T-cell (primary cell): ENCODE measurements at regions not wholly inside any gene's neighbourhood (a gene's known extent, or its start where the extent isn't known, plus 50 kb on each side); places are given as distances from the start of the nearest gene placed in this dataset.

Experiments used
- ATAC-seq, 4 experiments: fragments of 200-7000 bp in 3 of 4; fragments of 150-1000 bp in 1 of 4; cut with Tn5 transposase; replicated peaks in 1 of 4; 1 replicate in 3 of 4; 2 replicates in 1 of 4; pipeline ENCODE4 v1.10.0; 2021; ENCODE audit warnings: moderate library complexity in 3 of 4, mild to moderate bottlenecking in 2 of 4, moderate number of reproducible peaks in 1 of 4
- CTCF ChIA-PET, 2 donors: fragments of 300-600 bp; sonication (Branson Sonifier 250); formaldehyde crosslinking; loops; one replicate each; lab custom pipeline; 2022; ENCODE audit warnings: antibody characterized with exemption in 2 of 2; lab: Charles Lee
- POLR2A ChIA-PET, 2 donors: fragments of 300-600 bp; sonication (Branson Sonifier 250); formaldehyde crosslinking; loops; one replicate each; lab custom pipeline; 2022; ENCODE audit warnings: antibody characterized with exemption in 2 of 2; lab: Charles Lee
- DNase-seq, 35 experiments: peaks; one replicate each; pipeline versions ENCODE4 v3.0.0 to v3.0.0-alpha.2; 2013 to 2023
- H3K27ac ChIP-seq: one replicate; pipeline ENCODE4 v1.5.1; 2013; ENCODE audit warnings: low read length
- H3K27me3 ChIP-seq, 2 experiments: replicated peaks in 1 of 2; 1 replicate in 1 of 2; 2 replicates in 1 of 2; pipeline versions ENCODE4 v1.6.1 to v1.7.0; 2013; ENCODE audit warnings: low read length in 1 of 2, mixed read lengths in 1 of 2; ENCODE audit not compliant: control insufficient read depth in 2 of 2, insufficient read depth in 2 of 2; ENCODE audit errors: extremely low read depth in 1 of 2
- H3K36me3 ChIP-seq, 2 donors: 1 replicate in 1 of 2; 2 replicates in 1 of 2; pipeline versions ENCODE4 v1.6.1 to v1.7.0; 2013; ENCODE audit warnings: low read length in 1 of 2; ENCODE audit not compliant: control insufficient read depth in 2 of 2, insufficient read depth in 1 of 2; ENCODE audit errors: extremely low read depth in 1 of 2
- H3K4me1 ChIP-seq, 2 experiments: 1 replicate in 1 of 2; 2 replicates in 1 of 2; pipeline versions ENCODE4 v1.6.1 to v1.7.0; 2013; ENCODE audit warnings: low read length in 2 of 2, mixed read lengths in 1 of 2; ENCODE audit not compliant: insufficient read depth in 2 of 2, control insufficient read depth in 1 of 2; ENCODE audit errors: extremely low read depth in 1 of 2
- H3K4me3 ChIP-seq, 2 donors: 1 replicate in 1 of 2; 2 replicates in 1 of 2; pipeline versions ENCODE4 v1.5.1 to v1.7.0; 2013; ENCODE audit warnings: mild to moderate bottlenecking in 2 of 2, low read length in 1 of 2, moderate library complexity in 1 of 2; ENCODE audit not compliant: control insufficient read depth in 1 of 2; ENCODE audit errors: extremely low read depth in 1 of 2
- H3K9me3 ChIP-seq: 2 replicates; pipeline ENCODE4 v1.7.0; 2013
- H3K27ac Mint-ChIP-seq, 2 donors: one replicate each; pipeline ENCODE4 v1.8.0; 2020 to 2021; ENCODE audit warnings: mild to moderate bottlenecking in 2 of 2, mixed read lengths in 2 of 2
- H3K27me3 Mint-ChIP-seq, 2 donors: one replicate each; pipeline ENCODE4 v1.8.0; 2021 to 2022; ENCODE audit warnings: mixed read lengths in 2 of 2
- H3K36me3 Mint-ChIP-seq: one replicate; pipeline ENCODE4 v1.8.0; 2021; ENCODE audit warnings: mixed read lengths
- H3K4me1 Mint-ChIP-seq, 3 donors: one replicate each; pipeline ENCODE4 v1.8.0; 2020 to 2022; ENCODE audit warnings: mixed read lengths in 3 of 3, mild to moderate bottlenecking in 1 of 3
- H3K4me3 Mint-ChIP-seq, 3 donors: one replicate each; pipeline ENCODE4 v1.8.0; 2020 to 2022; ENCODE audit warnings: mild to moderate bottlenecking in 3 of 3, mixed read lengths in 3 of 3, moderate library complexity in 3 of 3
- H3K9me3 Mint-ChIP-seq, 3 donors: one replicate each; pipeline ENCODE4 v1.8.0; 2020 to 2022; ENCODE audit warnings: mixed read lengths in 3 of 3
- WGBS: methylation state at CpG from one replicate; pipeline ENCODE4 v1.1.5; 2013; ENCODE audit warnings: missing lambda C conversion rate; ENCODE audit not compliant: insufficient coverage; 5-methylcytosine and 5-hydroxymethylcytosine counted together

DNA sequence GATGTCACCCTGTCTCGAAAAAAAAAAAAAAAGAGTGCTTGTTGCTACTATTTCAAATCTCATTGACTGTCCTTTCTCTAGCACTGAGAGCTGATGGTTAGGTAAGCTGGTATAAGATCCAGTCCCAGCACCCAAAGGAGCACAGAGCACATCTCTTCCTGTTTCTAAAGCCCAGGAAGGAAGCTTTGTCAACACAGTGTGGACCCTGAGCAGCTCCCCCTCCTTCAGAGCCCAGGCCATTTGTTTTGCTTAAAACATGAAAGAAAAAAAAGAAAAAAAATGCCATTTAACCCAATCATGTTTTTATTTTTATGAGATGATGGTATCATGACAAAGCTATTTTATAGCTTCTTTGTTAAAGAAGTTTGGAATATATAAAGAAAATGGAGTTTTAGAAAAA, 184.1 kb upstream of the DUSP10 start:
- no peak overlapping the region for H3K27ac Mint-ChIP-seq
- no peaks in the 10 kb centered on the region for H3K4me1 ChIP-seq
- no peak overlapping the region for H3K27ac ChIP-seq
- no peak overlapping the region for H3K4me3 ChIP-seq
- ChIA-PET POLR2A (interaction anchor here in 1 of 2 donors (0.6 kb wide), 1 partner anchor 58 kb away, joined by 5 read pairs; no protein-coding TSS in a partner anchor), CTCF (interaction anchor here in 1 of 2 donors (1.1 kb wide), 1 partner anchor 184 kb away, joined by 5 read pairs; no protein-coding TSS in a partner anchor)
- no peak for DNase-seq
- peaks cover 0 to 10% of the 10 kb centered on the region in 2 experiments for H3K27me3 ChIP-seq
- no peaks in the 10 kb centered on the region for H3K36me3 ChIP-seq
- no peaks in the 10 kb centered on the region for H3K4me1 Mint-ChIP-seq
- H3K27me3 Mint-ChIP-seq, result peaks cover 3 to 4% of the 10 kb centered on the region in 2 donors
- WGBS, result no CpG with 5 or more reads among the region's 1 CpG
- no peaks in the 10 kb centered on the region for H3K36me3 Mint-ChIP-seq
- peaks cover 0 to 9% (median 3%) of the 10 kb centered on the region in 3 donors for H3K9me3 Mint-ChIP-seq
- ATAC-seq, result no peak
- H3K4me3 Mint-ChIP-seq, result no peak overlapping the region
- no peaks in the 10 kb centered on the region for H3K9me3 ChIP-seq

DNA sequence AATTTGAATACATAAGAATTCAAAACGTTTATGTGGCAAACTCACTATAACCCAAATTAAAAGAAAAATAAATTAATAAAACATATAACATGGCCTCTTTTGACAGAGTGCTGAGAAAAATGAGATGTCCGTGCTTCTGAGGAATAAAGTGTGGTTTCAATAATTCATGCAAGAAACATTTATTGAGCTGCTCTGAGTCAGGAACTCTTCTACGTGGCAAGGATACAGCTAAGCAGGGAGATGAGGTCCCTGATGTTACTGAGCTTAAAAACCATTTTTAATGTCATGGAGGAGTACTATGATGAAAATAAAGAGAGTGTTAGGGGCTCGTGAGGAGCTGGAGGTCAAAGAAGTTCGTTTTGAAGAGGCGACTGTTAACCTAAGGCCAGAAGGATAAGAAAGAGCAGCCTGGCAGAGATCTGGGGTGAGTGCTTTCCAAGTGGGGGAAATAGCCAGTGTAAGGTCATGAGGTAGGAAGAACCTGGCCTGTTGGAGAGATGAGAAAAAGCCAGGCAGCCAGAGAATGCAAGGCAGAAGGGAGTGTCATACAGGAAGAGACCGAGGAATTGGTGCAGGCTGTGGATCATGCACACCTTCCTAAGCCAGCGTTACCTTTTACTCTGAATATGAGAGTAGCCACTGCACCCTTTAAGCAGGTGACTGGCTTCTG, 182.2 kb upstream of the DUSP10 start:
- no peak overlapping the region for H3K27ac ChIP-seq
- no peaks in the 10 kb centered on the region for H3K9me3 Mint-ChIP-seq
- H3K27me3 Mint-ChIP-seq, result peaks cover 0 to 4% of the 10 kb centered on the region in 2 donors
- no peaks in the 10 kb centered on the region for H3K36me3 ChIP-seq
- ChIA-PET CTCF (no interaction called here), POLR2A (no interaction called here)
- H3K4me1 ChIP-seq, result no peaks in the 10 kb centered on the region
- H3K4me3 ChIP-seq, result no peak overlapping the region
- 92% methylated on average over 6 of the region's 8 CpGs for WGBS
- no peaks in the 10 kb centered on the region for H3K4me1 Mint-ChIP-seq
- peaks cover 0 to 10% of the 10 kb centered on the region in 2 experiments for H3K27me3 ChIP-seq
- DNase-seq, result no peak
- no peak for ATAC-seq
- no peaks in the 10 kb centered on the region for H3K9me3 ChIP-seq
- no peaks in the 10 kb centered on the region for H3K36me3 Mint-ChIP-seq
- H3K4me3 Mint-ChIP-seq, result no peak overlapping the region
- no peak overlapping the region for H3K27ac Mint-ChIP-seq

DNA sequence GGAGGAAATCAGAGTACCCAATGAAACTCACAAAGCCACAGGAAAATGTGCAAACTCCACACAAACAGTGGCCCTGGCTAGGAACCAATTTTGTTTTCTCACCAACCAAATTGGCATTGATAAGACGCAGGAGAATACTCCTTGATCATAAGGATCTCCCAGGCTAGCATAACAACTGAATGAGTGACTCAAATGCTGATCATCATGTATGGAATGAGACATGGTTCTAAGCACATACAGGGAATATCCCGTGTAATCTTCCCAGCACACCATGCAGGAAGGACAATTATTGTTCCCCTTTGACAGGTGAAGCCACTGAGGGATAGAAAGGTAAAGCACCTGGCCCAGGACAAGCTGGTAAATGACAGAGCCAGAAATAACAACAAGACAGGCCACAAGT, 180.0 kb upstream of the DUSP10 start:
- no peaks in the 10 kb centered on the region for H3K9me3 ChIP-seq
- Mint-ChIP-seq H3K27me3 (no peaks in the 10 kb centered on the region), H3K27ac (no peak overlapping the region), H3K4me3 (no peak overlapping the region), H3K4me1 (no peaks in the 10 kb centered on the region), H3K36me3 (no peaks in the 10 kb centered on the region), H3K9me3 (no peaks in the 10 kb centered on the region)
- ChIA-PET POLR2A (no interaction called here), CTCF (no interaction called here)
- no peaks in the 10 kb centered on the region for H3K36me3 ChIP-seq
- no peaks in the 10 kb centered on the region for H3K27me3 ChIP-seq
- H3K4me1 ChIP-seq, result no peaks in the 10 kb centered on the region
- H3K4me3 ChIP-seq, result no peak overlapping the region
- DNase-seq, result no peak
- 83% methylated on average over 1 of the region's 2 CpGs for WGBS
- no peak overlapping the region for H3K27ac ChIP-seq
- ATAC-seq, result no peak

DNA sequence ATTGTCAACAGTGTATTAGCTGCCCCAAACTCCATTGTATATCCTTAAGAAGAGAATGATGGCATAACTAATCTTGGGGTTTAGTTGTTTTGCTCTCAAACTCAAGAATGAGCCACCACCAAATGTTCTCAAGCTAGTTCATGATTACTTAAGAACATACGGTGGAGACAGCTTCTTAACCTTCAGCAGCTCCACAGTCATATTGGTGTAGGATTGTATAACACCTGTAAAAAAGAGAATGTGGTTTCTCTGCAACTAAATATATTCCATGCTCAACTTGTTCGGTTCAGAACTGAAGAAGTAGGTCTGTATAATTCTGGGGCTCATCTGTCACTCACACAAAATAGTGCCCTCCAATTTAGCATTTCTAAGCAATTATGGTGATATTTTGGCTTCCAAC, 177.9 kb upstream of the DUSP10 start:
- no peak for DNase-seq
- H3K9me3 Mint-ChIP-seq, result no peaks in the 10 kb centered on the region
- no peaks in the 10 kb centered on the region for H3K4me1 ChIP-seq
- H3K27me3 ChIP-seq, result no peaks in the 10 kb centered on the region
- H3K36me3 ChIP-seq, result no peaks in the 10 kb centered on the region
- no peaks in the 10 kb centered on the region for H3K36me3 Mint-ChIP-seq
- CTCF ChIA-PET, result no interaction called here
- no CpG with 5 or more reads among the region's 2 CpGs for WGBS
- H3K4me3 ChIP-seq, result no peak overlapping the region
- no peak for ATAC-seq
- H3K4me1 Mint-ChIP-seq, result no peaks in the 10 kb centered on the region
- H3K4me3 Mint-ChIP-seq, result no peak overlapping the region
- POLR2A ChIA-PET, result no interaction called here
- H3K27me3 Mint-ChIP-seq, result no peaks in the 10 kb centered on the region
- H3K9me3 ChIP-seq, result no peaks in the 10 kb centered on the region
- no peak overlapping the region for H3K27ac Mint-ChIP-seq
- H3K27ac ChIP-seq, result no peak overlapping the region

DNA sequence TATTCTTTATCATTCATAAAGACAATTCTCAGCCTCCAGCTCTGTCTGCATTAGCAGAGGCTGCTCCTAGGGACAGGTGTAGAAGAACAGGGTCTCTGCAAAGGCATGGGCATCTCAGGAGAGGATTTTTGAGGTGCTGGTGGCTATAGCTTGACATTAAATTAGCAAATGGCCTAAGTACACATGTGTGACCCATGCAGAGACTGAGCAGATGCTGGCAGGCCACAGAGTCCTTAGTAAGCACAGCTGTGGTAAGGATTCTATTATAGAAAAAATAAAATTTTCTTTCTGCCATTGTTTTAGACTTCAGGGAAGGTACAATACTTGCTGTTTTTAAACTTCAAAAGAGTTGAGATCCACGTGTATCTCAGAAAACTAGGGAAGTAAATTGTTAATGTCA, 177.5 kb upstream of the DUSP10 start:
- CTCF ChIA-PET, result no interaction called here
- Mint-ChIP-seq H3K27me3 (no peaks in the 10 kb centered on the region), H3K27ac (no peak overlapping the region), H3K9me3 (no peaks in the 10 kb centered on the region), H3K4me1 (no peaks in the 10 kb centered on the region), H3K4me3 (no peak overlapping the region), H3K36me3 (no peaks in the 10 kb centered on the region)
- Histone ChIP-seq H3K4me1 (no peaks in the 10 kb centered on the region), H3K4me3 (no peak overlapping the region), H3K27me3 (no peaks in the 10 kb centered on the region), H3K36me3 (no peaks in the 10 kb centered on the region), H3K9me3 (no peaks in the 10 kb centered on the region), H3K27ac (no peak overlapping the region)
- ATAC-seq (no peak), DNase-seq (no peak)
- WGBS, result no CpG with 5 or more reads among the region's 1 CpG
- POLR2A ChIA-PET, result no interaction called here

DNA sequence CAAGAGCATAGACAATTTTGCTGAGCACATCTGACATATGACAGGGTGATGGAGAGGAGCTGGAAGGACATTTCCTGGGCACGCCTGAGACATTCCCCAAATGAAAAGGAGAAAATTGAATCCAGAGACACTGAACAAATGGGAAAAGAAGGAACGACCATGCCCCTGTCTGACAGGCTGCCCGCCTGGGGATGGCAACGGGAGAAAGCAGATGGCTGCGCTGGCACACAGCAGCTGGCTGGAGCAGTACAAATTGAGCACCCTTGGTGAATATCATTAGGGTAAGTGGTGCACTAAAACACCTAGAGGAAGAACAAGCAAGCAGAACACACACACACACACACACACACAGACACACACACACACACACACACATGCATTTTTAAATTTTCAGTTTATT, 174.3 kb upstream of the DUSP10 start:
- Histone ChIP-seq H3K4me1 (no peaks in the 10 kb centered on the region), H3K36me3 (no peaks in the 10 kb centered on the region), H3K9me3 (no peaks in the 10 kb centered on the region), H3K4me3 (no peak overlapping the region), H3K27ac (no peak overlapping the region), H3K27me3 (no peaks in the 10 kb centered on the region)
- 84% methylated on average over 4 of the region's 5 CpGs for WGBS
- Mint-ChIP-seq H3K27me3 (no peaks in the 10 kb centered on the region), H3K9me3 (no peaks in the 10 kb centered on the region), H3K27ac (no peak overlapping the region), H3K4me3 (no peak overlapping the region), H3K4me1 (no peaks in the 10 kb centered on the region), H3K36me3 (no peaks in the 10 kb centered on the region)
- ATAC-seq, result no peak
- no peak for DNase-seq
- ChIA-PET POLR2A (no interaction called here), CTCF (no interaction called here)

DNA sequence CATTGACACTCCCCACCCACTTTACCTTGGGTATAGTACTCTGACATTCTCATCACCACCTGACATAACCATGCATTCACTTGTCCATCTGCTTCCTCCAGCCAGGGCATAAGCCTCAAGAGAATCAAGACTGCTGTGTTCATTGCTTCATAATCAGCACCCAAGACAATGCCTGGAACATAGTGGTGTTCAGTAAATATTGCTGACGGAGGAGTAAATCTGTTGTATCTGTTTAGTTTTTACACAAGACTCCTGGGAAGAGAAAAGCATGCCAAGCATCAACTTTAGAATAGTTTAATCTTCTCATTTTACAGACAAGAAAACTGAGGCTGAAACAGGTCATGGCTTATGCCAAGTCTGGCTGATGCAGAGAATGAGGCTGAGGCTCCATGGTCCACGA, 173.9 kb upstream of the DUSP10 start:
- H3K4me3 Mint-ChIP-seq, result no peak overlapping the region
- no peak overlapping the region for H3K27ac Mint-ChIP-seq
- Histone ChIP-seq H3K27ac (no peak overlapping the region), H3K4me1 (no peaks in the 10 kb centered on the region), H3K27me3 (no peaks in the 10 kb centered on the region), H3K4me3 (no peak overlapping the region), H3K36me3 (no peaks in the 10 kb centered on the region), H3K9me3 (no peaks in the 10 kb centered on the region)
- H3K36me3 Mint-ChIP-seq, result no peaks in the 10 kb centered on the region
- ATAC-seq (no peak), DNase-seq (no peak)
- no peaks in the 10 kb centered on the region for H3K4me1 Mint-ChIP-seq
- POLR2A ChIA-PET, result no interaction called here
- no peaks in the 10 kb centered on the region for H3K9me3 Mint-ChIP-seq
- 92% methylated on average over 1 of the region's 2 CpGs for WGBS
- no peaks in the 10 kb centered on the region for H3K27me3 Mint-ChIP-seq
- CTCF ChIA-PET, result no interaction called here
